ENCODE measurements at regions not wholly inside any gene's neighbourhood (a gene's known extent, or its start where the extent isn't known, plus 50 kb on each side); places are given as distances from the start of the nearest gene placed in this dataset.

GRCh38 chr3:73228959-73229358 lies 167.5 kb downstream of the EBLN2 start:
- TF ChIP-seq CTCF (conservative IDR thresholded peaks at IDR 0.05; ENCODE audit: low read depth, low read length) (no peak), POLR2A (IDR thresholded peaks at IDR 0.05; ENCODE audit: low read depth, low read length) (no peak), USF2 (IDR thresholded peaks at IDR 0.05; ENCODE audit: low read depth, low read length) (no peak)
